ENCODE measurements at regions not wholly inside any gene's neighbourhood (a gene's known extent, or its start where the extent isn't known, plus 50 kb on each side); places are given as distances from the start of the nearest gene placed in this dataset.
"Not testable (repeated sequence)": the region's sequence is repeated elsewhere in the genome, so short reads cannot be mapped to it uniquely, and the experiment has no call there.

- no peak overlapping the region for H3K4me2 ChIP-seq (ENCODE audit: extremely low read depth, insufficient read depth, low read length)
- DNase-seq (ENCODE audit: low read depth in 2 of 2), result no peak
- no peak overlapping the region for H3K27ac ChIP-seq (ENCODE audit: insufficient read depth, low read length)
- no peaks in the 10 kb centered on the region for H4K20me1 ChIP-seq (ENCODE audit: control insufficient read depth, extremely low read depth, insufficient read depth, low read length)
- no peaks in the 10 kb centered on the region for H3K27me3 ChIP-seq (ENCODE audit: control insufficient read depth, insufficient read depth, low read length)
- H2AFZ ChIP-seq (ENCODE audit: low read length), result no peak overlapping the region
- no peaks in the 10 kb centered on the region for H3K4me1 ChIP-seq (ENCODE audit: control insufficient read depth, extremely low read depth, insufficient read depth, low read length)
- H3K9ac ChIP-seq (ENCODE audit: insufficient read depth, low read length), result no peak overlapping the region
- H3K79me2 ChIP-seq (ENCODE audit: control insufficient read depth, insufficient read depth, low read length), result no peaks in the 10 kb centered on the region
- H3K4me3 ChIP-seq (replicated peaks in 1 of 4; ENCODE audit: control extremely low read depth in 1 of 4, insufficient read depth in 1 of 4, low read depth in 3 of 4, low read length in 4 of 4), result no peak overlapping the region
- TF ChIP-seq CTCF (conservative IDR thresholded peaks at IDR 0.05 in 1 of 2, IDR thresholded peaks at IDR 0.05 in 1 of 2; ENCODE audit: low read depth in 1 of 2, low read length in 2 of 2) (no peak), EZH2 (IDR thresholded peaks at IDR 0.05; ENCODE audit: low read length, missing control alignments) (no peak)
- no peaks in the 10 kb centered on the region for H3K9me3 ChIP-seq (ENCODE audit: control insufficient read depth, insufficient read depth, low read depth, low read length)
- H3K36me3 ChIP-seq (ENCODE audit: control insufficient read depth, insufficient read depth, low read length), result no peaks in the 10 kb centered on the region
Observed at GRCh38 chr18:11467611-11468010, 141.8 kb upstream of the SLC35G4 start.

GRCh38 chr18:11464129-11464528 lies 145.3 kb upstream of the SLC35G4 start:
- no peak overlapping the region for H2AFZ ChIP-seq (ENCODE audit: low read length)
- H3K4me2 ChIP-seq (ENCODE audit: extremely low read depth, insufficient read depth, low read length), result no peak overlapping the region
- H3K9ac ChIP-seq (ENCODE audit: insufficient read depth, low read length), result no peak overlapping the region
- no peak overlapping the region for H3K27ac ChIP-seq (ENCODE audit: insufficient read depth, low read length)
- no peaks in the 10 kb centered on the region for H3K79me2 ChIP-seq (ENCODE audit: control insufficient read depth, insufficient read depth, low read length)
- no peak for DNase-seq (ENCODE audit: low read depth in 2 of 2)
- H4K20me1 ChIP-seq (ENCODE audit: control insufficient read depth, extremely low read depth, insufficient read depth, low read length), result no peaks in the 10 kb centered on the region
- TF ChIP-seq CTCF (conservative IDR thresholded peaks at IDR 0.05 in 1 of 2, IDR thresholded peaks at IDR 0.05 in 1 of 2; ENCODE audit: low read depth in 1 of 2, low read length in 2 of 2), result no peak
- no peak for TF ChIP-seq EZH2 (IDR thresholded peaks at IDR 0.05; ENCODE audit: low read length, missing control alignments)
- H3K4me1 ChIP-seq (ENCODE audit: control insufficient read depth, extremely low read depth, insufficient read depth, low read length), result no peaks in the 10 kb centered on the region
- H3K36me3 ChIP-seq (ENCODE audit: control insufficient read depth, insufficient read depth, low read length), result no peaks in the 10 kb centered on the region
- H3K9me3 ChIP-seq (ENCODE audit: control insufficient read depth, insufficient read depth, low read depth, low read length), result no peaks in the 10 kb centered on the region
- no peak overlapping the region for H3K4me3 ChIP-seq (replicated peaks in 1 of 4; ENCODE audit: control extremely low read depth in 1 of 4, insufficient read depth in 1 of 4, low read depth in 3 of 4, low read length in 4 of 4)
- H3K27me3 ChIP-seq (ENCODE audit: control insufficient read depth, insufficient read depth, low read length), result no peaks in the 10 kb centered on the region

GRCh38 chr18:11458447-11458846 lies 150.9 kb upstream of the SLC35G4 start:
- no peak for TF ChIP-seq EZH2 (IDR thresholded peaks at IDR 0.05; ENCODE audit: low read length, missing control alignments)
- TF ChIP-seq CTCF (conservative IDR thresholded peaks at IDR 0.05 in 1 of 2, IDR thresholded peaks at IDR 0.05 in 1 of 2; ENCODE audit: low read depth in 1 of 2, low read length in 2 of 2), result no peak
- Histone ChIP-seq H3K4me2 (ENCODE audit: extremely low read depth, insufficient read depth, low read length) (no peak overlapping the region), H3K27me3 (ENCODE audit: control insufficient read depth, insufficient read depth, low read length) (no peaks in the 10 kb centered on the region)

GRCh38 chr18:11457853-11458252 lies 151.5 kb upstream of the SLC35G4 start:
- not testable (repeated sequence) for H3K4me2 ChIP-seq (ENCODE audit: extremely low read depth, insufficient read depth, low read length); H3K9ac ChIP-seq (ENCODE audit: insufficient read depth, low read length); H3K27ac ChIP-seq (ENCODE audit: insufficient read depth, low read length); H3K27me3 ChIP-seq (ENCODE audit: control insufficient read depth, insufficient read depth, low read length); H3K4me3 ChIP-seq (replicated peaks in 1 of 4; ENCODE audit: control extremely low read depth in 1 of 4, insufficient read depth in 1 of 4, low read depth in 3 of 4, low read length in 4 of 4); DNase-seq (ENCODE audit: low read depth in 2 of 2); H3K36me3 ChIP-seq (ENCODE audit: control insufficient read depth, insufficient read depth, low read length); H4K20me1 ChIP-seq (ENCODE audit: control insufficient read depth, extremely low read depth, insufficient read depth, low read length); H3K9me3 ChIP-seq (ENCODE audit: control insufficient read depth, insufficient read depth, low read depth, low read length); H3K4me1 ChIP-seq (ENCODE audit: control insufficient read depth, extremely low read depth, insufficient read depth, low read length); H3K79me2 ChIP-seq (ENCODE audit: control insufficient read depth, insufficient read depth, low read length); H2AFZ ChIP-seq (ENCODE audit: low read length)

More at GRCh38 chr18:11458447-11458846, 150.9 kb upstream of the SLC35G4 start:
- Histone ChIP-seq H3K4me1 (ENCODE audit: control insufficient read depth, extremely low read depth, insufficient read depth, low read length) (no peaks in the 10 kb centered on the region), H3K27ac (ENCODE audit: insufficient read depth, low read length) (no peak overlapping the region), H3K9ac (ENCODE audit: insufficient read depth, low read length) (no peak overlapping the region), H3K79me2 (ENCODE audit: control insufficient read depth, insufficient read depth, low read length) (no peaks in the 10 kb centered on the region), H4K20me1 (ENCODE audit: control insufficient read depth, extremely low read depth, insufficient read depth, low read length) (no peaks in the 10 kb centered on the region), H3K9me3 (ENCODE audit: control insufficient read depth, insufficient read depth, low read depth, low read length) (no peaks in the 10 kb centered on the region), H2AFZ (ENCODE audit: low read length) (no peak overlapping the region), H3K36me3 (ENCODE audit: control insufficient read depth, insufficient read depth, low read length) (no peaks in the 10 kb centered on the region), H3K4me3 (replicated peaks in 1 of 4; ENCODE audit: control extremely low read depth in 1 of 4, insufficient read depth in 1 of 4, low read depth in 3 of 4, low read length in 4 of 4) (no peak overlapping the region)
- DNase-seq (ENCODE audit: low read depth in 2 of 2), result no peak
